ENCODE measurements at regions not wholly inside any gene's neighbourhood (a gene's known extent, or its start where the extent isn't known, plus 50 kb on each side); places are given as distances from the start of the nearest gene placed in this dataset.

GRCh38 chr10:107471911-107472310, 307.4 kb upstream of the SORCS1 start:
- DNase-seq: no peak

GRCh38 chr10:107453561-107453960, 289.1 kb upstream of the SORCS1 start:
- DNase-seq: no peak

- DNase-seq: no peak
These were observed 286.5 kb upstream of the SORCS1 start for GRCh38 chr10:107451047-107451446.

GRCh38 chr10:107450056-107450455, 285.6 kb upstream of the SORCS1 start:
- no peak for DNase-seq

- no peak for DNase-seq
These were observed 279.9 kb upstream of the SORCS1 start for GRCh38 chr10:107444443-107444842.

- DNase-seq: no peak
These were observed 279.3 kb upstream of the SORCS1 start for GRCh38 chr10:107443813-107444212.

GRCh38 chr10:107443326-107443725, 278.8 kb upstream of the SORCS1 start:
- DNase-seq: no peak

- DNase-seq: no peak
These were observed 277.6 kb upstream of the SORCS1 start for GRCh38 chr10:107442035-107442505.

GRCh38 chr10:107440741-107441140, 276.2 kb upstream of the SORCS1 start:
- no peak for DNase-seq

- DNase-seq: no peak
These were observed 273.4 kb upstream of the SORCS1 start for GRCh38 chr10:107437921-107438320.

- no peak for DNase-seq
These were observed 272.1 kb upstream of the SORCS1 start for GRCh38 chr10:107436568-107436967.

GRCh38 chr10:107434854-107435253, 270.3 kb upstream of the SORCS1 start:
- no peak for DNase-seq

GRCh38 chr10:107434201-107434600, 269.7 kb upstream of the SORCS1 start:
- DNase-seq: no peak

- DNase-seq: no peak
These were observed 269.1 kb upstream of the SORCS1 start for GRCh38 chr10:107433605-107434004.

GRCh38 chr10:107430446-107430845, 265.9 kb upstream of the SORCS1 start:
- DNase-seq: no peak

- DNase-seq: no peak
These were observed 262.5 kb upstream of the SORCS1 start for GRCh38 chr10:107427016-107427415.

GRCh38 chr10:107425931-107426553, 261.5 kb upstream of the SORCS1 start:
- DNase-seq: no peak

GRCh38 chr10:107424628-107425027, 260.1 kb upstream of the SORCS1 start:
- DNase-seq: no peak

GRCh38 chr10:107423903-107424302, 259.4 kb upstream of the SORCS1 start:
- DNase-seq: no peak

GRCh38 chr10:107422681-107423080, 258.2 kb upstream of the SORCS1 start:
- no peak for DNase-seq

- no peak for DNase-seq
These were observed 255.7 kb upstream of the SORCS1 start for GRCh38 chr10:107420196-107420595.

GRCh38 chr10:107418085-107418806, 253.7 kb upstream of the SORCS1 start:
- DNase-seq: no peak

- DNase-seq: no peak
These were observed 252.9 kb upstream of the SORCS1 start for GRCh38 chr10:107417446-107417845.

GRCh38 chr10:107415446-107415845, 250.9 kb upstream of the SORCS1 start:
- DNase-seq: no peak

GRCh38 chr10:107413971-107414370, 249.5 kb upstream of the SORCS1 start:
- DNase-seq: no peak

Data from hematopoietic multipotent progenitor cell treated with erythropoietin and hydrocortisone succinate and interleukin-3 and kit ligand, for 6 days (in vitro differentiated cells).